PC-9 (cell line): ENCODE measurements at regions not wholly inside any gene's neighbourhood (a gene's known extent, or its start where the extent isn't known, plus 50 kb on each side); places are given as distances from the start of the nearest gene placed in this dataset.

Experiments
- EZH2 ChIP-seq: fragments of 200-600 bp; sonication (generic); IDR thresholded peaks from 2 replicates; pipeline ENCODE4 v1.8.0; 2017; ENCODE audit warnings: antibody characterized with exemption, low read depth
- TF ChIP-seq, protein P1 (sequence below): fragments of 200-600 bp; sonication (generic); conservative IDR thresholded peaks from 2 replicates; pipeline ENCODE4 v1.6.1; 2017; ENCODE audit warnings: mixed run types, antibody characterized with exemption, mild to moderate bottlenecking, moderate library complexity

DNA sequence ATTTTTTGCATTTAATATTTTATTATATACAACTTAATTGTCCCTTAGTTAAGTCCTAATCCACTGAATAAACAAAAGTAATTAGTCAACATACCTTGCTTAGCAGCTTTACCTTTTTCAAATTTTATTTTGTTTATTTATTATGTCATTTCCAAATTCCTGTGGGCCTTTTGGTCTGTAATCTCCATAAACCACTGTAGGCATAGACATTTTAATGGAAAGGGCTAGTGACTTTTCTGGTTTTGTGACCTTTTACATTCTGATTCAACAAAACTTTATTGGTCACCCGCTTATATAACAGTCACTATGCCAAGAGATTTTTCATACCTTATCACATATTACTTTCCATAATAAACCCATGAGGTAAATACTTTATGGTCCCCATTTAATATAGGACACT lies 181.3 kb upstream of the PRPS1L1 start:
- TF ChIP-seq EZH2: no peak
- TF ChIP-seq, protein P1, sequence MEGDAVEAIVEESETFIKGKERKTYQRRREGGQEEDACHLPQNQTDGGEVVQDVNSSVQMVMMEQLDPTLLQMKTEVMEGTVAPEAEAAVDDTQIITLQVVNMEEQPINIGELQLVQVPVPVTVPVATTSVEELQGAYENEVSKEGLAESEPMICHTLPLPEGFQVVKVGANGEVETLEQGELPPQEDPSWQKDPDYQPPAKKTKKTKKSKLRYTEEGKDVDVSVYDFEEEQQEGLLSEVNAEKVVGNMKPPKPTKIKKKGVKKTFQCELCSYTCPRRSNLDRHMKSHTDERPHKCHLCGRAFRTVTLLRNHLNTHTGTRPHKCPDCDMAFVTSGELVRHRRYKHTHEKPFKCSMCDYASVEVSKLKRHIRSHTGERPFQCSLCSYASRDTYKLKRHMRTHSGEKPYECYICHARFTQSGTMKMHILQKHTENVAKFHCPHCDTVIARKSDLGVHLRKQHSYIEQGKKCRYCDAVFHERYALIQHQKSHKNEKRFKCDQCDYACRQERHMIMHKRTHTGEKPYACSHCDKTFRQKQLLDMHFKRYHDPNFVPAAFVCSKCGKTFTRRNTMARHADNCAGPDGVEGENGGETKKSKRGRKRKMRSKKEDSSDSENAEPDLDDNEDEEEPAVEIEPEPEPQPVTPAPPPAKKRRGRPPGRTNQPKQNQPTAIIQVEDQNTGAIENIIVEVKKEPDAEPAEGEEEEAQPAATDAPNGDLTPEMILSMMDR: no peak
